ENCODE measurements at regions not wholly inside any gene's neighbourhood (a gene's known extent, or its start where the extent isn't known, plus 50 kb on each side); places are given as distances from the start of the nearest gene placed in this dataset.

- TF ChIP-seq CTCF (IDR thresholded peaks at IDR 0.05): no peak
- no peak for DNase-seq (ENCODE audit: low spot score)
- Histone ChIP-seq H3K4me3 (no peak overlapping the region), H3K27ac (no peak overlapping the region)
Observed at GRCh38 chr1:234861024-234861620, 251.1 kb upstream of the IRF2BP2 start.

- no peak for TF ChIP-seq CTCF (IDR thresholded peaks at IDR 0.05)
- no peak for DNase-seq (ENCODE audit: low spot score)
- H3K27ac ChIP-seq: no peak overlapping the region
- H3K4me3 ChIP-seq: no peak overlapping the region
Observed at GRCh38 chr1:234858722-234859121, 248.7 kb upstream of the IRF2BP2 start.

- H3K27ac ChIP-seq: peak overlapping the region in 1 of 2 donors; percentile 70
- DNase-seq (ENCODE audit: low spot score): peak; percentile 41
- TF ChIP-seq CTCF (IDR thresholded peaks at IDR 0.05): no peak
- no peak overlapping the region for H3K4me3 ChIP-seq
Observed at GRCh38 chr1:234856845-234857245, 246.9 kb upstream of the IRF2BP2 start.

- no peak overlapping the region for H3K4me3 ChIP-seq
- no peak for DNase-seq (ENCODE audit: low spot score)
- H3K27ac ChIP-seq: no peak overlapping the region
- TF ChIP-seq CTCF (IDR thresholded peaks at IDR 0.05): no peak
Observed at GRCh38 chr1:234855851-234856250, 245.9 kb upstream of the IRF2BP2 start.

GRCh38 chr1:234854645-234855039, 244.7 kb upstream of the IRF2BP2 start:
- TF ChIP-seq CTCF (IDR thresholded peaks at IDR 0.05): no peak
- no peak overlapping the region for H3K27ac ChIP-seq

GRCh38 chr1:234853906-234854644, 244.1 kb upstream of the IRF2BP2 start:
- Histone ChIP-seq H3K27ac (no peak overlapping the region), H3K4me3 (no peak overlapping the region)
- no peak for TF ChIP-seq CTCF (IDR thresholded peaks at IDR 0.05)
- peak; percentile 9 for DNase-seq (ENCODE audit: low spot score)

More at GRCh38 chr1:234854645-234855039, 244.7 kb upstream of the IRF2BP2 start:
- H3K4me3 ChIP-seq: no peak overlapping the region
- no peak for DNase-seq (ENCODE audit: low spot score)

- DNase-seq (ENCODE audit: low spot score): no peak
- no peak overlapping the region for H3K4me3 ChIP-seq
- no peak for TF ChIP-seq CTCF (IDR thresholded peaks at IDR 0.05)
- H3K27ac ChIP-seq: no peak overlapping the region
Observed at GRCh38 chr1:234852659-234853058, 242.7 kb upstream of the IRF2BP2 start.
